Suprapubic skin (tissue), 4 donors: ENCODE measurements at regions not wholly inside any gene's neighbourhood (a gene's known extent, or its start where the extent isn't known, plus 50 kb on each side); places are given as distances from the start of the nearest gene placed in this dataset.

Source experiments
- EP300 ChIP-seq: sonication (generic); formaldehyde crosslinking; IDR thresholded peaks from one replicate; pipeline ENCODE4 v1.6.1; 2017; ENCODE audit warnings: antibody characterized with exemption
- POLR2A ChIP-seq, 2 donors: fragments of 450-650 bp; IDR thresholded peaks; one replicate each; pipeline ENCODE4 v1.6.1; 2017; ENCODE audit warnings: antibody characterized with exemption in 2 of 2, mild to moderate bottlenecking in 2 of 2, moderate library complexity in 2 of 2
- POLR2AphosphoS5 ChIP-seq, 3 donors: sonication (generic); formaldehyde crosslinking; IDR thresholded peaks; one replicate each; pipeline ENCODE4 v1.6.1; 2017; ENCODE audit warnings: antibody characterized with exemption in 3 of 3
- TF ChIP-seq, protein P1 (sequence below), 2 donors: fragments of 200-600 bp in 1 of 2; fragments of 450-650 bp in 1 of 2; sonication (generic) in 1 of 2; IDR thresholded peaks; one replicate each; pipeline ENCODE4 v1.5.1; 2016 to 2019; ENCODE audit warnings: antibody characterized with exemption in 2 of 2, mild to moderate bottlenecking in 1 of 2, moderate library complexity in 1 of 2

DNA sequence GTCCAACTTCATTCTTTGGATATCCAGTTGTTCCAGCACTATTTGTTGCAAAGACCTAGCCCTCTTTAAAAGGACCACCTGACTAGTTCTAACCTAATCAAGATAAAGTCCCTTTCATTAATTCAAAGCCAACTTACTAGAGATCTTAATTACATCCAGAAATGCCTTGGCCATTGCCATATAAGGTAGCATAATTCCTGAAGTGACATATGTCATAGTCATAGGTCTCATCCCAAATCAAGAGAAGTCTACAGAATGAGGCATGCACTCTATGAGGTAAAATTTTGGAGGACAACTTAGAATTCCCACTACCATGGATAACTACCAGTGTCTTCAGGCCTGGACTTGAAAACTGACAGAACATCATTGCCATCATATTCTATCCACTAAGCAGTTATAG lies 420.4 kb upstream of the ID4 start:
- TF ChIP-seq EP300, result no peak
- TF ChIP-seq, protein P1, sequence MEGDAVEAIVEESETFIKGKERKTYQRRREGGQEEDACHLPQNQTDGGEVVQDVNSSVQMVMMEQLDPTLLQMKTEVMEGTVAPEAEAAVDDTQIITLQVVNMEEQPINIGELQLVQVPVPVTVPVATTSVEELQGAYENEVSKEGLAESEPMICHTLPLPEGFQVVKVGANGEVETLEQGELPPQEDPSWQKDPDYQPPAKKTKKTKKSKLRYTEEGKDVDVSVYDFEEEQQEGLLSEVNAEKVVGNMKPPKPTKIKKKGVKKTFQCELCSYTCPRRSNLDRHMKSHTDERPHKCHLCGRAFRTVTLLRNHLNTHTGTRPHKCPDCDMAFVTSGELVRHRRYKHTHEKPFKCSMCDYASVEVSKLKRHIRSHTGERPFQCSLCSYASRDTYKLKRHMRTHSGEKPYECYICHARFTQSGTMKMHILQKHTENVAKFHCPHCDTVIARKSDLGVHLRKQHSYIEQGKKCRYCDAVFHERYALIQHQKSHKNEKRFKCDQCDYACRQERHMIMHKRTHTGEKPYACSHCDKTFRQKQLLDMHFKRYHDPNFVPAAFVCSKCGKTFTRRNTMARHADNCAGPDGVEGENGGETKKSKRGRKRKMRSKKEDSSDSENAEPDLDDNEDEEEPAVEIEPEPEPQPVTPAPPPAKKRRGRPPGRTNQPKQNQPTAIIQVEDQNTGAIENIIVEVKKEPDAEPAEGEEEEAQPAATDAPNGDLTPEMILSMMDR (IDR thresholded peaks at IDR 0.05), result no peak
- no peak for TF ChIP-seq POLR2A (IDR thresholded peaks at IDR 0.05)
- no peak for TF ChIP-seq POLR2AphosphoS5 (IDR thresholded peaks at IDR 0.05)
